Loucy (cell line): ENCODE measurements at regions not wholly inside any gene's neighbourhood (a gene's known extent, or its start where the extent isn't known, plus 50 kb on each side); places are given as distances from the start of the nearest gene placed in this dataset.

Experiments used
- CTCF ChIP-seq: fragments of 200-600 bp; sonication (generic); conservative IDR thresholded peaks from 2 replicates; pipeline ENCODE4 v1.5.1; 2014; ENCODE audit warnings: mild to moderate bottlenecking, antibody characterized with exemption, low read length
- EZH2phosphoT487 ChIP-seq: fragments of 200-600 bp; IDR thresholded peaks from 2 replicates; pipeline ENCODE4 v1.6.1; 2018; ENCODE audit warnings: antibody characterized with exemption, mild to moderate bottlenecking, moderate library complexity, borderline replicate concordance

DNA sequence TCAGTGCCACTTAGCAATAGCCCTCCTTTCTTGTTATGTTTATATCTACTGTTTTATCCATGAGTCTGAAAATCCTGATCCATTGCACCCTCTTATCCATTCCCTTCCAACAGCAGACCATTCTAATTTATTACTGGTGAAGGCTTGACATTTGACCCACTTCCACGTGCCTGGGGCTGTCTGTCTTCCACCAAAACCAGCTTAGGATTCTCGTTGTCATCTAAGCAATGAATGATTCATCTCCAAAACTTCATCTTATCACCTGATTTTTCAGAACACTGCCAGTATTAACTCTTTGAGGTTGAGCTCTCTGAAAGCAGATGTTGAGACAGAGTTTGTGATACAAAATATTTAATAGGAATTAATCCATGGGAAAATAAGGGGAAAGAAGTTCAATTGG is 277.8 kb upstream of the FBXL7 start:
- no peak for TF ChIP-seq CTCF
- no peak for TF ChIP-seq EZH2phosphoT487
